ENCODE measurements at regions not wholly inside any gene's neighbourhood (a gene's known extent, or its start where the extent isn't known, plus 50 kb on each side); places are given as distances from the start of the nearest gene placed in this dataset.

GRCh38 chr9:90517103-90517502 is 125.5 kb downstream of the DIRAS2 start:
- TF ChIP-seq ELF1 (IDR thresholded peaks at IDR 0.05; ENCODE audit: borderline replicate concordance, low read depth) (no peak), CEBPB (IDR thresholded peaks at IDR 0.05; ENCODE audit: low read depth) (no peak), POLR2AphosphoS5 (IDR thresholded peaks at IDR 0.05; ENCODE audit: low read depth, low read length) (no peak), ZNF274 (IDR thresholded peaks at IDR 0.05; ENCODE audit: low read depth, low read length) (no peak), EGR1 (IDR thresholded peaks at IDR 0.05; ENCODE audit: low read depth) (no peak), ZBTB33 (IDR thresholded peaks at IDR 0.05; ENCODE audit: extremely low read depth, insufficient replicate concordance, low read length) (no peak), RAD21 (IDR thresholded peaks at IDR 0.05; ENCODE audit: low read depth) (no peak), SRF (IDR thresholded peaks at IDR 0.05; ENCODE audit: low read depth) (no peak), YY1 (IDR thresholded peaks at IDR 0.05; ENCODE audit: extremely low read depth, insufficient replicate concordance, low read depth, low read length) (no peak), TCF7L2 (IDR thresholded peaks at IDR 0.05; ENCODE audit: borderline replicate concordance, extremely low read depth, insufficient read depth, insufficient read length) (no peak), SP1 (IDR thresholded peaks at IDR 0.05; ENCODE audit: low read depth) (no peak), FOSL1 (IDR thresholded peaks at IDR 0.05; ENCODE audit: low read depth) (no peak), EZH2 (IDR thresholded peaks at IDR 0.05) (no peak)
- POLR2A ChIA-PET = no interaction called here
- Histone ChIP-seq H3K27me3 (ENCODE audit: insufficient read depth, low read length) (peaks cover 5% of the 10 kb centered on the region), H3K4me3 (replicated peaks in 1 of 2; ENCODE audit: low read depth in 1 of 2, low read length in 2 of 2) (no peak overlapping the region), H3K4me1 (ENCODE audit: control insufficient read depth in 1 of 2, insufficient read depth in 2 of 2, low read length in 2 of 2) (peaks cover 0 to 11% of the 10 kb centered on the region in 2 experiments; a peak in 1 of 4 replicates), H3K9me2 (ENCODE audit: insufficient read depth) (no peaks in the 10 kb centered on the region), H3K27ac (ENCODE audit: low read depth, low read length) (no peak overlapping the region), H4K20me1 (ENCODE audit: insufficient read depth) (no peaks in the 10 kb centered on the region), H3K9me3 (ENCODE audit: control insufficient read depth in 1 of 2, insufficient read depth in 1 of 2, low read depth in 1 of 2, low read length in 2 of 2) (no peaks in the 10 kb centered on the region), H3K36me3 (ENCODE audit: control insufficient read depth in 1 of 2, insufficient read depth in 2 of 2, low read length in 2 of 2) (no peaks in the 10 kb centered on the region), H3K4me2 (ENCODE audit: low read length) (no peak overlapping the region), H3K79me2 (ENCODE audit: insufficient read depth, low read length) (no peaks in the 10 kb centered on the region), H2AFZ (ENCODE audit: low read depth, low read length, poor library complexity, severe bottlenecking) (no peak overlapping the region), H3K9ac (ENCODE audit: low read length) (no peak overlapping the region)
- intact Hi-C loops (cut with micrococcal nuclease) = no loop called here
- CTCF ChIA-PET = no interaction called here
- DNase-seq (ENCODE audit: low read depth, low spot score) (no peak), ATAC-seq (no peak)
- BruUV-seq (replicated peaks) = no TSS peak
- RAD21 ChIA-PET (ENCODE audit: low non-redundant PET in 1 of 2, low total read pairs in 2 of 2, uncharacterized antibody in 2 of 2, unreplicated experiment in 2 of 2) = no interaction called here
